K562 (cell line): ENCODE measurements at regions not wholly inside any gene's neighbourhood (a gene's known extent, or its start where the extent isn't known, plus 50 kb on each side); places are given as distances from the start of the nearest gene placed in this dataset.

ENCODE experiments used
- BCOR ChIP-seq: fragments of 450-650 bp; IDR thresholded peaks from 2 replicates; pipeline ENCODE4 v1.6.1; 2016
- BMI1 ChIP-seq: fragments of 150-350 bp; IDR thresholded peaks from 2 replicates; pipeline ENCODE4 v1.6.1; 2014; ENCODE audit warnings: low read length
- CBFA2T3 ChIP-seq: fragments of 450-650 bp; IDR thresholded peaks from 2 replicates; pipeline ENCODE4 v1.6.1; 2017
- CCAR2 ChIP-seq: fragments of 200-400 bp; formaldehyde crosslinking; IDR thresholded peaks from 2 replicates; pipeline ENCODE4 v1.6.1; 2017; ENCODE audit warnings: mild to moderate bottlenecking, low read depth, low read length
- CCNT2 ChIP-seq: IDR thresholded peaks from 2 replicates; pipeline ENCODE4 v1.6.1; 2011; ENCODE audit warnings: borderline replicate concordance, low read depth, mild to moderate bottlenecking, moderate library complexity, mixed read lengths, low read length; ENCODE audit not compliant: insufficient read length; ENCODE audit errors: extremely low read depth
- ESRRA ChIP-seq: fragments of 450-650 bp; IDR thresholded peaks from 2 replicates; pipeline ENCODE4 v1.6.1; 2014; ENCODE audit warnings: low read depth, mild to moderate bottlenecking, moderate library complexity, borderline replicate concordance
- FOXM1 ChIP-seq, 2 experiments: fragments of 450-650 bp in 1 of 2; sonication (generic) in 1 of 2; formaldehyde crosslinking in 1 of 2; IDR thresholded peaks; 2 replicates each; pipeline versions ENCODE4 v1.6.1 to v1.9.0; 2017 to 2022; ENCODE audit warnings: low read depth in 2 of 2, mild to moderate bottlenecking in 2 of 2, missing genetic modification reagents in 1 of 2, moderate library complexity in 1 of 2
- GABPB1 ChIP-seq: sonication (generic); formaldehyde crosslinking; IDR thresholded peaks from 2 replicates; pipeline ENCODE4 v1.8.0; 2022; ENCODE audit warnings: mild to moderate bottlenecking, missing genetic modification reagents
- KDM1A ChIP-seq, 2 experiments: fragments of 450-650 bp; IDR thresholded peaks; 2 replicates each; pipeline ENCODE4 v1.6.1; 2016; ENCODE audit warnings: mild to moderate bottlenecking in 2 of 2
- MAFF ChIP-seq: IDR thresholded peaks from 2 replicates; pipeline ENCODE4 v1.6.1; 2012; ENCODE audit warnings: low read length, improper control_type of control experiment
- MECOM ChIP-seq: fragments of 250-450 bp; sonication (Bioruptor Pico); IDR thresholded peaks from 2 replicates; pipeline ENCODE4 v1.8.0; 2022; ENCODE audit warnings: inconsistent platforms
- MEF2A ChIP-seq: IDR thresholded peaks from 2 replicates; pipeline ENCODE4 v1.6.1; 2011; ENCODE audit warnings: low read depth, mild to moderate bottlenecking, low read length, moderate library complexity; ENCODE audit not compliant: control insufficient read depth
- MEF2D ChIP-seq: conservative IDR thresholded peaks from 2 replicates; pipeline ENCODE4 v1.6.1; 2016; ENCODE audit warnings: low read depth, missing genetic modification characterization, missing compliant biosample characterization
- MITF ChIP-seq: IDR thresholded peaks from 2 replicates; pipeline ENCODE4 v1.6.1; 2014; ENCODE audit warnings: antibody characterized with exemption
- NFIC ChIP-seq: fragments of 450-650 bp; IDR thresholded peaks from 2 replicates; pipeline ENCODE4 v1.6.1; 2017; ENCODE audit warnings: mild to moderate bottlenecking, inconsistent platforms
- NR2C2 ChIP-seq, 2 experiments: fragments of 200-800 bp in 1 of 2; sonication (Bioruptor generic) in 1 of 2; sonication (generic) in 1 of 2; formaldehyde crosslinking in 1 of 2; IDR thresholded peaks; 2 replicates each; pipeline versions ENCODE4 v1.6.1 to v1.8.0; 2016 to 2022; ENCODE audit warnings: mild to moderate bottlenecking in 1 of 2, missing compliant biosample characterization in 1 of 2, missing genetic modification characterization in 1 of 2, missing genetic modification reagents in 1 of 2
- SMAD4 ChIP-seq: fragments of 250-450 bp; sonication (Bioruptor Pico); conservative IDR thresholded peaks from 2 replicates; pipeline ENCODE4 v1.8.0; 2021; ENCODE audit warnings: inconsistent platforms, mild to moderate bottlenecking, moderate library complexity
- STAT5A ChIP-seq: IDR thresholded peaks from 2 replicates; pipeline ENCODE4 v1.6.1; 2012; ENCODE audit warnings: low read length, inconsistent platforms, borderline replicate concordance
- TEAD2 ChIP-seq: fragments of 450-650 bp; IDR thresholded peaks from 2 replicates; pipeline ENCODE4 v1.6.1; 2016; ENCODE audit warnings: missing genetic modification characterization, control low read depth, missing compliant biosample characterization
- ZNF311 ChIP-seq: fragments of 250-450 bp; sonication (Bioruptor Pico); IDR thresholded peaks from 2 replicates; pipeline ENCODE4 v1.4.0; 2020; ENCODE audit warnings: mild to moderate bottlenecking, moderate library complexity
- ZSCAN29 ChIP-seq: fragments of 450-650 bp; IDR thresholded peaks from 2 replicates; pipeline ENCODE4 v1.6.1; 2017
- TF ChIP-seq, protein P1 (sequence below): fragments of 450-650 bp; formaldehyde crosslinking; IDR thresholded peaks from 2 replicates; pipeline ENCODE4 v1.4.0; 2020; ENCODE audit warnings: mild to moderate bottlenecking, moderate library complexity
- TF ChIP-seq, protein P2 (sequence below): sonication (generic); formaldehyde crosslinking; IDR thresholded peaks from 2 replicates; pipeline ENCODE4 v1.8.1; 2023; ENCODE audit warnings: mild to moderate bottlenecking, missing genetic modification reagents

- TF ChIP-seq, protein P1, sequence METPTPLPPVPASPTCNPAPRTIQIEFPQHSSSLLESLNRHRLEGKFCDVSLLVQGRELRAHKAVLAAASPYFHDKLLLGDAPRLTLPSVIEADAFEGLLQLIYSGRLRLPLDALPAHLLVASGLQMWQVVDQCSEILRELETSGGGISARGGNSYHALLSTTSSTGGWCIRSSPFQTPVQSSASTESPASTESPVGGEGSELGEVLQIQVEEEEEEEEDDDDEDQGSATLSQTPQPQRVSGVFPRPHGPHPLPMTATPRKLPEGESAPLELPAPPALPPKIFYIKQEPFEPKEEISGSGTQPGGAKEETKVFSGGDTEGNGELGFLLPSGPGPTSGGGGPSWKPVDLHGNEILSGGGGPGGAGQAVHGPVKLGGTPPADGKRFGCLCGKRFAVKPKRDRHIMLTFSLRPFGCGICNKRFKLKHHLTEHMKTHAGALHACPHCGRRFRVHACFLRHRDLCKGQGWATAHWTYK (CRISPR knock-in tag), result no peak
- TF ChIP-seq ESRRA, result no peak
- no peak for TF ChIP-seq ZSCAN29
- peak; percentile 49; the same call in 1 of the 2 replicates for TF ChIP-seq MAFF
- no peak for TF ChIP-seq MEF2A
- TF ChIP-seq MECOM (CRISPR knock-in tag), result peak; percentile 59; the same call in 1 of the 2 replicates
- TF ChIP-seq, protein P2, sequence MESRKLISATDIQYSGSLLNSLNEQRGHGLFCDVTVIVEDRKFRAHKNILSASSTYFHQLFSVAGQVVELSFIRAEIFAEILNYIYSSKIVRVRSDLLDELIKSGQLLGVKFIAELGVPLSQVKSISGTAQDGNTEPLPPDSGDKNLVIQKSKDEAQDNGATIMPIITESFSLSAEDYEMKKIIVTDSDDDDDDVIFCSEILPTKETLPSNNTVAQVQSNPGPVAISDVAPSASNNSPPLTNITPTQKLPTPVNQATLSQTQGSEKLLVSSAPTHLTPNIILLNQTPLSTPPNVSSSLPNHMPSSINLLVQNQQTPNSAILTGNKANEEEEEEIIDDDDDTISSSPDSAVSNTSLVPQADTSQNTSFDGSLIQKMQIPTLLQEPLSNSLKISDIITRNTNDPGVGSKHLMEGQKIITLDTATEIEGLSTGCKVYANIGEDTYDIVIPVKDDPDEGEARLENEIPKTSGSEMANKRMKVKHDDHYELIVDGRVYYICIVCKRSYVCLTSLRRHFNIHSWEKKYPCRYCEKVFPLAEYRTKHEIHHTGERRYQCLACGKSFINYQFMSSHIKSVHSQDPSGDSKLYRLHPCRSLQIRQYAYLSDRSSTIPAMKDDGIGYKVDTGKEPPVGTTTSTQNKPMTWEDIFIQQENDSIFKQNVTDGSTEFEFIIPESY (CRISPR knock-in tag), result no peak
- TF ChIP-seq NFIC, result peak; percentile 53
- no peak for TF ChIP-seq ZNF311 (CRISPR knock-in tag)
- TF ChIP-seq CCNT2, result peak; percentile 61
- no peak for TF ChIP-seq GABPB1
- no peak for TF ChIP-seq MITF
- peak; percentile 75 for TF ChIP-seq FOXM1 (IDR thresholded peaks at IDR 0.05; ENCODE audit: low read depth)
- no peak for TF ChIP-seq FOXM1 (CRISPR knock-in tag; IDR thresholded peaks at IDR 0.05; ENCODE audit: low read depth)
- 0 out of 2 replicates have a peak, but pooled peaks have one; percentile 44 for TF ChIP-seq MEF2D (tag)
- TF ChIP-seq CCAR2, result no peak
- peak; percentile 36 to 71; a peak in 3 of 4 replicates for TF ChIP-seq KDM1A (IDR thresholded peaks at IDR 0.05)
- TF ChIP-seq CBFA2T3, result peak; percentile 87
- peak; percentile 26; the same call in 1 of the 2 replicates for TF ChIP-seq STAT5A
- 0 out of 2 replicates have a peak, but pooled peaks have one; percentile 32 for TF ChIP-seq TEAD2 (tag)
- no peak for TF ChIP-seq BMI1
- no peak for TF ChIP-seq NR2C2 (CRISPR knock-in tag; IDR thresholded peaks at IDR 0.05)
- TF ChIP-seq NR2C2 (tag; IDR thresholded peaks at IDR 0.05), result no peak
- peak; percentile 59; the same call in 1 of the 2 replicates for TF ChIP-seq BCOR
- peak; percentile 43; the same call in 1 of the 2 replicates for TF ChIP-seq SMAD4 (CRISPR knock-in tag)
Measured at GRCh38 chr4:174420316-174420715, 102.0 kb downstream of the HPGD start (continued).
